HCT116 (cell line): ENCODE measurements at regions not wholly inside any gene's neighbourhood (a gene's known extent, or its start where the extent isn't known, plus 50 kb on each side); places are given as distances from the start of the nearest gene placed in this dataset.

ENCODE experiments used
- ATAC-seq: fragments of 200-7000 bp; cut with Tn5 transposase; 2 replicates; pipeline ENCODE4 v1.9.1; 2020; ENCODE audit warnings: mild to moderate bottlenecking, moderate library complexity
- BruUV-seq: library from RNA; stranded (reverse); fragments of 400-500 nt; replicated peaks from 2 replicates; lab custom pipeline; 2021; lab: Mats Ljungman, UMichigan
- CTCF ChIA-PET: fragments of 300-600 bp; sonication (Branson Sonifier 250); formaldehyde crosslinking; loops from one replicate; lab custom pipeline; 2021; ENCODE audit warnings: antibody characterized with exemption; lab: Charles Lee
- POLR2A ChIA-PET: fragments of 300-600, 350-600 bp; sonication (Branson Sonifier 250); formaldehyde crosslinking; loops from one replicate; lab custom pipeline; 2021; ENCODE audit warnings: antibody characterized with exemption; lab: Charles Lee
- RAD21 ChIA-PET, 2 experiments: fragments of 300-600 bp; sonication (Branson Sonifier 250); formaldehyde crosslinking; loops; one replicate each; lab custom pipeline; 2023; ENCODE audit warnings: low total read pairs in 2 of 2; ENCODE audit not compliant: uncharacterized antibody in 2 of 2, unreplicated experiment in 2 of 2, low non-redundant PET in 1 of 2; lab: Charles Lee
- DNase-seq: peaks from one replicate; pipeline ENCODE4 v3.0.0-alpha.2; 2010; ENCODE audit warnings: low read depth, low spot score
- H2AFZ ChIP-seq: fragments of 200-600 bp; shearing (Covaris generic), sonication (generic); 2 replicates; pipeline ENCODE4 v1.6.1; 2017; ENCODE audit warnings: low read depth, mixed run types, mixed read lengths, antibody characterized with exemption, low read length; ENCODE audit not compliant: poor library complexity, severe bottlenecking
- H3K27ac ChIP-seq: 2 replicates; pipeline ENCODE4 v1.5.1; 2012; ENCODE audit warnings: low read depth, low read length
- H3K27me3 ChIP-seq: fragments of 200-600 bp; sonication (generic); 2 replicates; pipeline ENCODE4 v1.6.1; 2016; ENCODE audit warnings: mixed run types, low read length, mixed read lengths; ENCODE audit not compliant: insufficient read depth
- H3K36me3 ChIP-seq, 2 experiments: fragments of 200-500 bp in 1 of 2; fragments of 200-600 bp in 1 of 2; sonication (Bioruptor generic) in 1 of 2; sonication (generic) in 1 of 2; 2 replicates each; pipeline versions ENCODE4 v1.5.1 to v1.6.1; 2014 to 2016; ENCODE audit warnings: low read length in 2 of 2, inconsistent platforms in 1 of 2, mixed read lengths in 1 of 2, mixed run types in 1 of 2; ENCODE audit not compliant: insufficient read depth in 2 of 2, control insufficient read depth in 1 of 2
- H3K4me1 ChIP-seq, 2 experiments: fragments of 200-600 bp in 1 of 2; sonication (generic) in 1 of 2; 2 replicates each; pipeline versions ENCODE4 v1.5.1 to v1.6.1; 2012 to 2017; ENCODE audit warnings: low read length in 2 of 2, inconsistent platforms in 1 of 2, mild to moderate bottlenecking in 1 of 2, mixed read lengths in 1 of 2, mixed run types in 1 of 2, moderate library complexity in 1 of 2; ENCODE audit not compliant: insufficient read depth in 2 of 2, control insufficient read depth in 1 of 2
- H3K4me2 ChIP-seq: fragments of 200-600 bp; sonication (generic); 2 replicates; pipeline ENCODE4 v1.6.1; 2017; ENCODE audit warnings: mixed run types, low read length, mixed read lengths
- H3K4me3 ChIP-seq, 2 experiments: fragments of 200-600 bp in 1 of 2; sonication (generic) in 1 of 2; replicated peaks in 1 of 2; 2 replicates each; pipeline ENCODE4 v1.5.1; 2011 to 2016; ENCODE audit warnings: low read length in 2 of 2, control low read depth in 1 of 2, low read depth in 1 of 2, mild to moderate bottlenecking in 1 of 2, mixed read lengths in 1 of 2, mixed run types in 1 of 2
- H3K79me2 ChIP-seq: fragments of 200-600 bp; sonication (generic); 2 replicates; pipeline ENCODE4 v1.6.1; 2017; ENCODE audit warnings: mild to moderate bottlenecking, mixed run types, low read length, moderate library complexity, mixed read lengths; ENCODE audit not compliant: insufficient read depth
- H3K9ac ChIP-seq: fragments of 200-600 bp; sonication (generic); 2 replicates; pipeline ENCODE4 v1.6.1; 2016; ENCODE audit warnings: low read length, mixed read lengths
- H3K9me2 ChIP-seq: fragments of 200-600 bp; sonication (generic), shearing (Covaris generic); 2 replicates; pipeline ENCODE4 v1.6.1; 2017; ENCODE audit warnings: mixed run types, mild to moderate bottlenecking, moderate library complexity; ENCODE audit not compliant: insufficient read depth
- H3K9me3 ChIP-seq, 2 experiments: fragments of 200-500 bp in 1 of 2; fragments of 200-600 bp in 1 of 2; sonication (Bioruptor generic) in 1 of 2; sonication (generic) in 1 of 2; 2 replicates each; pipeline ENCODE4 v1.6.1; 2014 to 2017; ENCODE audit warnings: low read length in 2 of 2, mixed read lengths in 2 of 2, inconsistent platforms in 1 of 2, low read depth in 1 of 2, mild to moderate bottlenecking in 1 of 2, mixed run types in 1 of 2, moderate library complexity in 1 of 2; ENCODE audit not compliant: control insufficient read depth in 1 of 2, insufficient read depth in 1 of 2
- H4K20me1 ChIP-seq: fragments of 200-600 bp; sonication (generic), shearing (Covaris generic); 2 replicates; pipeline ENCODE4 v1.6.1; 2017; ENCODE audit warnings: mixed run types, mild to moderate bottlenecking, moderate library complexity; ENCODE audit not compliant: insufficient read depth
- CBX3 ChIP-seq: IDR thresholded peaks from 2 replicates; pipeline ENCODE4 v1.6.1; 2012; ENCODE audit warnings: low read depth
- CEBPB ChIP-seq: IDR thresholded peaks from 2 replicates; pipeline ENCODE4 v1.6.1; 2012; ENCODE audit warnings: low read depth
- EZH2 ChIP-seq: fragments of 200-600 bp; sonication (generic); IDR thresholded peaks from 2 replicates; pipeline ENCODE4 v1.6.1; 2017; ENCODE audit warnings: antibody characterized with exemption, mixed run types
- EZH2phosphoT487 ChIP-seq: fragments of 200-600 bp; IDR thresholded peaks from 2 replicates; pipeline ENCODE4 v1.6.1; 2018; ENCODE audit warnings: antibody characterized with exemption, borderline replicate concordance
- FOSL1 ChIP-seq: IDR thresholded peaks from 2 replicates; pipeline ENCODE4 v1.6.1; 2012; ENCODE audit warnings: low read depth
- JUND ChIP-seq: IDR thresholded peaks from 2 replicates; pipeline ENCODE4 v1.6.1; 2012
- POLR2A ChIP-seq: IDR thresholded peaks from 2 replicates; pipeline ENCODE4 v1.7.0; 2011; ENCODE audit warnings: borderline replicate concordance; ENCODE audit not compliant: insufficient read depth, insufficient read length; ENCODE audit errors: extremely low read depth
- POLR2AphosphoS5 ChIP-seq: IDR thresholded peaks from 2 replicates; pipeline ENCODE4 v1.6.1; 2011; ENCODE audit warnings: mild to moderate bottlenecking, low read depth, low read length, moderate library complexity
- RAD21 ChIP-seq: IDR thresholded peaks from 2 replicates; pipeline ENCODE4 v1.6.1; 2012; ENCODE audit warnings: low read depth, mild to moderate bottlenecking
- SP1 ChIP-seq: IDR thresholded peaks from 2 replicates; pipeline ENCODE4 v1.6.1; 2012; ENCODE audit warnings: low read depth
- SRF ChIP-seq: IDR thresholded peaks from 2 replicates; pipeline ENCODE4 v1.6.1; 2012; ENCODE audit warnings: low read depth
- TCF7L2 ChIP-seq: IDR thresholded peaks from 2 replicates; pipeline ENCODE4 v1.7.0; 2011; ENCODE audit warnings: borderline replicate concordance, inconsistent platforms; ENCODE audit not compliant: insufficient read depth, insufficient read length; ENCODE audit errors: extremely low read depth
- YY1 ChIP-seq: IDR thresholded peaks from 2 replicates; pipeline ENCODE4 v1.6.1; 2011; ENCODE audit warnings: low read length, low read depth, moderate library complexity, mild to moderate bottlenecking; ENCODE audit not compliant: insufficient replicate concordance; ENCODE audit errors: extremely low read depth
- ZFX ChIP-seq: fragments of 450-650 bp; IDR thresholded peaks from 2 replicates; pipeline ENCODE4 v1.6.1; 2017
- ZNF274 ChIP-seq: fragments of 200-500 bp; sonication (Bioruptor generic); IDR thresholded peaks from 2 replicates; pipeline ENCODE4 v1.6.1; 2014; ENCODE audit warnings: mild to moderate bottlenecking, low read depth, low read length, inconsistent platforms
- intact Hi-C: fragments of 100-400 bp; cut with micrococcal nuclease; formaldehyde crosslinking; loops from 2 replicates; pipeline ENCODE4 v1.10.0; 2022
- TF ChIP-seq, protein P1 (sequence below): IDR thresholded peaks from 2 replicates; pipeline ENCODE4 v1.6.1; 2012
- TF ChIP-seq, protein P2 (sequence below): IDR thresholded peaks from 2 replicates; pipeline ENCODE4 v1.6.1; 2011; ENCODE audit warnings: mild to moderate bottlenecking, low read length, moderate library complexity; ENCODE audit not compliant: insufficient replicate concordance; ENCODE audit errors: extremely low read depth
- TF ChIP-seq, protein P3 (sequence below): IDR thresholded peaks from 2 replicates; pipeline ENCODE4 v1.6.1; 2012; ENCODE audit warnings: low read depth
- TF ChIP-seq, protein P4 (sequence below): IDR thresholded peaks from 2 replicates; pipeline ENCODE4 v1.6.1; 2012
- TF ChIP-seq, protein P5 (sequence below), 3 experiments: fragments of 200-600 bp in 1 of 3; sonication (generic) in 1 of 3; IDR thresholded peaks in 2 of 3; conservative IDR thresholded peaks in 1 of 3; 2 replicates each; pipeline ENCODE4 v1.5.1; 2012 to 2017; ENCODE audit warnings: low read depth in 2 of 3, low read length in 2 of 3, antibody characterized with exemption in 1 of 3, borderline replicate concordance in 1 of 3, control low read depth in 1 of 3, mild to moderate bottlenecking in 1 of 3, mixed read lengths in 1 of 3, mixed run types in 1 of 3, moderate library complexity in 1 of 3; ENCODE audit not compliant: insufficient read depth in 1 of 3

DNA sequence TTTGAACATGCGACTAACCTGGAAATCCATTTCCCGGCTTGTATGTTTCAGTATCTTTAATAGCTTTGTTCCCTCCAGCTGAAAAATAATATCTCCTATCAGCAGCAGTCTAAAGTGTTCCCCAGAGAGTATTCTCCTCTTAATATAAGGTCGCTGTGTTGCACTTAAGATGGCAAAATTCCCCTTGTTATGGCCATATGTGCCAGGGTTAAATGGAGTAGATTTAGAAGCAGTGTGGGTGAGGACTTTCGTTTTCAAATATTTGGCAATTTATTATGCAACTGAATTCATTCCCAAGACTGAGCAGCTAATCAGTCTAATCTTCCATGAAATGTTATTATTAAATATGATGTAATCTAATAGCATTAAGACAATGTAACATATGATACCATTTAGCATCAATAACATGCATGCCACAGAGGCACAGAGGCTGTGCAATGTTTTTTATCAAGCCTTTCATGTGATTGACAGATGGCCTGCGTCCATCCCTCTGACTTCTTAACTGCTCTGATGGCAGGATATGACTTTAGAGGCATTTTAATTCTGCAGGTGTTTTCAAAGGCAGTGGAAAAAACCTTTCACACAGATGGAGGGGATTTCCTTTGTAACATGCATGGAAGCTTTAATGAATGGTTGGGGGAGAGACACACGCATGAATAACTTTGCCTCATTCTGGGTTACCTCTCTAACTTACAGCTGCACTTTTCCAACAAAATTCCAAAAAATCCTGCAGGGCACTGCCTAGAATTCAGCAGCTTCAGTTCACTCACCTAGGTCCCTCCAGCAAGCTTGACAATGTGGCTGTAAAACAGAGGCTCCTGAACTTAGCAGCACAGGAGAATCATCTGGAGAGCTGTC lies 55.1 kb upstream of the ZPBP start:
- no peak overlapping the region for H3K4me2 ChIP-seq
- H3K4me3 ChIP-seq = no peak overlapping the region
- no peaks in the 10 kb centered on the region for H3K9me2 ChIP-seq
- H3K4me1 ChIP-seq = no peaks in the 10 kb centered on the region
- POLR2A ChIA-PET = no interaction called here
- no peaks in the 10 kb centered on the region for H3K79me2 ChIP-seq
- TF ChIP-seq FOSL1 = no peak
- no peak for TF ChIP-seq JUND
- TF ChIP-seq RAD21 = no peak
- no peak for TF ChIP-seq SP1
- no peak for TF ChIP-seq EZH2phosphoT487
- no peak for TF ChIP-seq YY1
- TF ChIP-seq, protein P1, sequence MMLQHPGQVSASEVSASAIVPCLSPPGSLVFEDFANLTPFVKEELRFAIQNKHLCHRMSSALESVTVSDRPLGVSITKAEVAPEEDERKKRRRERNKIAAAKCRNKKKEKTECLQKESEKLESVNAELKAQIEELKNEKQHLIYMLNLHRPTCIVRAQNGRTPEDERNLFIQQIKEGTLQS = no peak
- TF ChIP-seq, protein P2, sequence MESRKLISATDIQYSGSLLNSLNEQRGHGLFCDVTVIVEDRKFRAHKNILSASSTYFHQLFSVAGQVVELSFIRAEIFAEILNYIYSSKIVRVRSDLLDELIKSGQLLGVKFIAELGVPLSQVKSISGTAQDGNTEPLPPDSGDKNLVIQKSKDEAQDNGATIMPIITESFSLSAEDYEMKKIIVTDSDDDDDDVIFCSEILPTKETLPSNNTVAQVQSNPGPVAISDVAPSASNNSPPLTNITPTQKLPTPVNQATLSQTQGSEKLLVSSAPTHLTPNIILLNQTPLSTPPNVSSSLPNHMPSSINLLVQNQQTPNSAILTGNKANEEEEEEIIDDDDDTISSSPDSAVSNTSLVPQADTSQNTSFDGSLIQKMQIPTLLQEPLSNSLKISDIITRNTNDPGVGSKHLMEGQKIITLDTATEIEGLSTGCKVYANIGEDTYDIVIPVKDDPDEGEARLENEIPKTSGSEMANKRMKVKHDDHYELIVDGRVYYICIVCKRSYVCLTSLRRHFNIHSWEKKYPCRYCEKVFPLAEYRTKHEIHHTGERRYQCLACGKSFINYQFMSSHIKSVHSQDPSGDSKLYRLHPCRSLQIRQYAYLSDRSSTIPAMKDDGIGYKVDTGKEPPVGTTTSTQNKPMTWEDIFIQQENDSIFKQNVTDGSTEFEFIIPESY = no peak
- TF ChIP-seq POLR2AphosphoS5 = no peak
- TF ChIP-seq, protein P3, sequence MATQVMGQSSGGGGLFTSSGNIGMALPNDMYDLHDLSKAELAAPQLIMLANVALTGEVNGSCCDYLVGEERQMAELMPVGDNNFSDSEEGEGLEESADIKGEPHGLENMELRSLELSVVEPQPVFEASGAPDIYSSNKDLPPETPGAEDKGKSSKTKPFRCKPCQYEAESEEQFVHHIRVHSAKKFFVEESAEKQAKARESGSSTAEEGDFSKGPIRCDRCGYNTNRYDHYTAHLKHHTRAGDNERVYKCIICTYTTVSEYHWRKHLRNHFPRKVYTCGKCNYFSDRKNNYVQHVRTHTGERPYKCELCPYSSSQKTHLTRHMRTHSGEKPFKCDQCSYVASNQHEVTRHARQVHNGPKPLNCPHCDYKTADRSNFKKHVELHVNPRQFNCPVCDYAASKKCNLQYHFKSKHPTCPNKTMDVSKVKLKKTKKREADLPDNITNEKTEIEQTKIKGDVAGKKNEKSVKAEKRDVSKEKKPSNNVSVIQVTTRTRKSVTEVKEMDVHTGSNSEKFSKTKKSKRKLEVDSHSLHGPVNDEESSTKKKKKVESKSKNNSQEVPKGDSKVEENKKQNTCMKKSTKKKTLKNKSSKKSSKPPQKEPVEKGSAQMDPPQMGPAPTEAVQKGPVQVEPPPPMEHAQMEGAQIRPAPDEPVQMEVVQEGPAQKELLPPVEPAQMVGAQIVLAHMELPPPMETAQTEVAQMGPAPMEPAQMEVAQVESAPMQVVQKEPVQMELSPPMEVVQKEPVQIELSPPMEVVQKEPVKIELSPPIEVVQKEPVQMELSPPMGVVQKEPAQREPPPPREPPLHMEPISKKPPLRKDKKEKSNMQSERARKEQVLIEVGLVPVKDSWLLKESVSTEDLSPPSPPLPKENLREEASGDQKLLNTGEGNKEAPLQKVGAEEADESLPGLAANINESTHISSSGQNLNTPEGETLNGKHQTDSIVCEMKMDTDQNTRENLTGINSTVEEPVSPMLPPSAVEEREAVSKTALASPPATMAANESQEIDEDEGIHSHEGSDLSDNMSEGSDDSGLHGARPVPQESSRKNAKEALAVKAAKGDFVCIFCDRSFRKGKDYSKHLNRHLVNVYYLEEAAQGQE = no peak
- TF ChIP-seq, protein P4, sequence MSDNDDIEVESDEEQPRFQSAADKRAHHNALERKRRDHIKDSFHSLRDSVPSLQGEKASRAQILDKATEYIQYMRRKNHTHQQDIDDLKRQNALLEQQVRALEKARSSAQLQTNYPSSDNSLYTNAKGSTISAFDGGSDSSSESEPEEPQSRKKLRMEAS = no peak
- TF ChIP-seq EZH2 = no peak
- no peak for TF ChIP-seq ZNF274
- no peak for TF ChIP-seq ZFX
- no peak for TF ChIP-seq CBX3
- TF ChIP-seq POLR2A = no peak
- TF ChIP-seq CEBPB = no peak
- no peak for TF ChIP-seq SRF
- TF ChIP-seq, protein P5, sequence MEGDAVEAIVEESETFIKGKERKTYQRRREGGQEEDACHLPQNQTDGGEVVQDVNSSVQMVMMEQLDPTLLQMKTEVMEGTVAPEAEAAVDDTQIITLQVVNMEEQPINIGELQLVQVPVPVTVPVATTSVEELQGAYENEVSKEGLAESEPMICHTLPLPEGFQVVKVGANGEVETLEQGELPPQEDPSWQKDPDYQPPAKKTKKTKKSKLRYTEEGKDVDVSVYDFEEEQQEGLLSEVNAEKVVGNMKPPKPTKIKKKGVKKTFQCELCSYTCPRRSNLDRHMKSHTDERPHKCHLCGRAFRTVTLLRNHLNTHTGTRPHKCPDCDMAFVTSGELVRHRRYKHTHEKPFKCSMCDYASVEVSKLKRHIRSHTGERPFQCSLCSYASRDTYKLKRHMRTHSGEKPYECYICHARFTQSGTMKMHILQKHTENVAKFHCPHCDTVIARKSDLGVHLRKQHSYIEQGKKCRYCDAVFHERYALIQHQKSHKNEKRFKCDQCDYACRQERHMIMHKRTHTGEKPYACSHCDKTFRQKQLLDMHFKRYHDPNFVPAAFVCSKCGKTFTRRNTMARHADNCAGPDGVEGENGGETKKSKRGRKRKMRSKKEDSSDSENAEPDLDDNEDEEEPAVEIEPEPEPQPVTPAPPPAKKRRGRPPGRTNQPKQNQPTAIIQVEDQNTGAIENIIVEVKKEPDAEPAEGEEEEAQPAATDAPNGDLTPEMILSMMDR (IDR thresholded peaks at IDR 0.05 in 2 of 3, conservative IDR thresholded peaks at IDR 0.05 in 1 of 3; ENCODE audit: borderline replicate concordance in 1 of 3, insufficient read depth in 1 of 3, low read depth in 2 of 3, low read length in 2 of 3) = no peak
- no peak for TF ChIP-seq TCF7L2
- no peaks in the 10 kb centered on the region for H4K20me1 ChIP-seq
- no peak overlapping the region for H3K27ac ChIP-seq
- no TSS peak for BruUV-seq
- intact Hi-C loops = no loop called here
- H2AFZ ChIP-seq = no peak overlapping the region
- H3K9ac ChIP-seq = no peak overlapping the region
- H3K9me3 ChIP-seq = no peaks in the 10 kb centered on the region
- H3K27me3 ChIP-seq = no peaks in the 10 kb centered on the region
- DNase-seq (no peak), ATAC-seq (no peak)
- CTCF ChIA-PET = no interaction called here
- no peaks in the 10 kb centered on the region for H3K36me3 ChIP-seq
- RAD21 ChIA-PET = no interaction called here
